ENCODE measurements at regions not wholly inside any gene's neighbourhood (a gene's known extent, or its start where the extent isn't known, plus 50 kb on each side); places are given as distances from the start of the nearest gene placed in this dataset.
"Not testable (repeated sequence)": the region's sequence is repeated elsewhere in the genome, so short reads cannot be mapped to it uniquely, and the experiment has no call there.

DNA sequence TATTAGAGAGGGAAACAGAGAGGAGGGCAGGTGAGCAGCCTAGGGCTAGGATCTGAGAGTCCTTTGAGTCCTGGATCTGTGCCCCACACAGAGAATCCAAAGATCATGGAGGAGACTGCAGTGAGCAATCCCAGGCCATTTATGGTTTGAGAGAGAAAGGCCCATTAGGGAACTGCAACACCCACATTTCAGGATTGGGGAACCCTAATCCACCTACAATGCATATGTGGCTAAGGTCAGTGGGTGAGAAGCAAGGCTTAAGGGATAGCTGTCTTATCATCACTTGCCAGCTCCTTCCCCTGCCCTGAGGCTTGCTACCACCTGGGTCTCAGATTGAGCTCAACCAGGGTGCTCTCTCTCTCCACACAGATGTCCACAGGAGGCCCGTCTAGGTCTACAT is 781.1 kb upstream of the AMELY start:
- no peak for DNase-seq (ENCODE audit: extremely low spot score, insufficient read length, low read depth)
- FAIRE-seq = no peak

- FAIRE-seq = no peak
- DNase-seq (ENCODE audit: extremely low spot score, insufficient read length, low read depth) = no peak
Observed at GRCh38 chrY:7687086-7687485, 775.5 kb upstream of the AMELY start.

DNA sequence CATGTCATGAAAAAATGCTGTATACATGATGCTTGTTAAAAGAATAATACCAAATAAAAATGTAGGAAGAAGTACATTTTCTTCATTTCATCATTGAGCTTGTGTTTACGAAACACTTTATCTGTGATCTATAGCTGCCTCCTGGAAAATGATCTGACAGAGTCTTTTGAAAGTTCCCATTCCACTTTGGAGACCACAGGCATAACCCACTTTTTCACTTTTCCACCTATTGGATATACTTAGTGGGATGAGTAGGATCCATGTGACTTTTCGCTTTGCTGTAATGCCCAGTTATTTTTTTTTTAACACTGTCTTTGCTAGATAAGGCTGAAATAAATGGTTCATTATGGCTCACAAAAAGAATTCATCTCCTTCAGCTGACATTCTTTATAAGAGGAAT is 773.0 kb upstream of the AMELY start:
- FAIRE-seq (no peak), DNase-seq (ENCODE audit: extremely low spot score, insufficient read length, low read depth) (no peak)

DNA sequence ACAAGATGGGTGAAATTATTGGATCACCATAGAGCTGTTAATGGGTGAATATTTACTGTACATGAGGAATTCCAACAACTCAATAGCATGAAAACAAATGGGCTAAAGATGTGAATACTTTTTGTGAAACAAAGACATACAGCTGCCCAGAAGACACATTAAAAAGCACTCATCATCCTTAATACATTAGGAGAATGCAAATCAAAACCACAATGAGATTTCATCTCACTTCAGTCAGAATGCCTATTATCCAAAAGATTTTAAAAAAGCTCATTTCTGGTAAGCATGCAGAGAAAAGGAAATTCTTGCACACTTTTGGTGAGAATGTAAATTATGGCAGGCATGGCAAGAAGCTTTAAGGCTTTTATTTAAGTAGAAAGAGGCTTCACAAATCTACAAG is 770.8 kb upstream of the AMELY start:
- no peak for DNase-seq (ENCODE audit: extremely low spot score, insufficient read length, low read depth)
- FAIRE-seq = no peak

GRCh38 chrY:7681426-7681825 is 769.9 kb upstream of the AMELY start:
- no peak for DNase-seq (ENCODE audit: extremely low spot score, insufficient read length, low read depth)
- no peak for FAIRE-seq

GRCh38 chrY:7674465-7674864 is 762.9 kb upstream of the AMELY start:
- FAIRE-seq = no peak

GRCh38 chrY:7672796-7673195 is 761.2 kb upstream of the AMELY start:
- FAIRE-seq (no peak), DNase-seq (ENCODE audit: extremely low spot score, insufficient read length, low read depth) (no peak)

More at GRCh38 chrY:7674465-7674864, 762.9 kb upstream of the AMELY start:
- DNase-seq (ENCODE audit: extremely low spot score, insufficient read length, low read depth) = no peak

GRCh38 chrY:7663261-7663660 is 751.7 kb upstream of the AMELY start:
- FAIRE-seq (no peak), DNase-seq (ENCODE audit: extremely low spot score, insufficient read length, low read depth) (no peak)

DNA sequence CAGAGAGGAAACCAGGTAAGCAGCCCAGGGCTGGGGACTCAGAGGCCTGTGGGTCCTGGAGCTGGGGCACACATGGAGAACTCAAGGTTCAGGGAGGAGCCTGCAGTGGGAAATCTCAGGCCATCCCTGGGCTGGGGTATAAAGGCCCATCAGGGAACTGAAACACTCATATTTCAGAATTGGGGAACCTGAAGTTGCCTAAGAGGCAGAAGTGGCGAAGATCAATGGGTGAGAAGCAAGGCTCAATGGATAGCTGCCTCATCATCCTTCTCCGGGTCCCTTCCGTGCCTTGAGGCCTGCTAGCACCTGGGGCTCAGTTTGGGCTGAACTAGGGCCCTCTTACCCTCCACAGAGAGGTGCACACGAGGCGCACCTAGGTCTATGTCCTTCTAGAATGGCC is 747.5 kb upstream of the AMELY start:
- DNase-seq (ENCODE audit: extremely low spot score, insufficient read length, low read depth) (no peak), FAIRE-seq (no peak)

GRCh38 chrY:7656596-7656995 is 745.0 kb upstream of the AMELY start:
- no peak for DNase-seq (ENCODE audit: extremely low spot score, insufficient read length, low read depth)
- FAIRE-seq = no peak

- FAIRE-seq (peak; percentile 56), DNase-seq (ENCODE audit: extremely low spot score, insufficient read length, low read depth) (no peak)
Observed at GRCh38 chrY:7654985-7655384, 743.4 kb upstream of the AMELY start.

GRCh38 chrY:7649866-7650265 is 738.3 kb upstream of the AMELY start:
- not testable (repeated sequence) for FAIRE-seq; DNase-seq (ENCODE audit: extremely low spot score, insufficient read length, low read depth)

All from GM18507 (cell line).